NCI-H446 (cell line): ENCODE measurements at regions not wholly inside any gene's neighbourhood (a gene's known extent, or its start where the extent isn't known, plus 50 kb on each side); places are given as distances from the start of the nearest gene placed in this dataset.
"Not testable (repeated sequence)": the region's sequence is repeated elsewhere in the genome, so short reads cannot be mapped to it uniquely, and the experiment has no call there.

ENCODE experiments used
- DNase-seq, 2 experiments: peaks; one replicate each; lab custom pipeline; 2025; lab: John Stamatoyannopoulos, UW

GRCh38 chr2:82326180-82326767 lies 2021.7 kb upstream of the LRRTM1 start:
- DNase-seq = not testable (repeated sequence)

- DNase-seq = no peak
Measured at GRCh38 chr2:82320296-82320695, 2015.7 kb upstream of the LRRTM1 start.

- DNase-seq = no peak
Measured at GRCh38 chr2:82317012-82317411, 2012.5 kb upstream of the LRRTM1 start.

DNA sequence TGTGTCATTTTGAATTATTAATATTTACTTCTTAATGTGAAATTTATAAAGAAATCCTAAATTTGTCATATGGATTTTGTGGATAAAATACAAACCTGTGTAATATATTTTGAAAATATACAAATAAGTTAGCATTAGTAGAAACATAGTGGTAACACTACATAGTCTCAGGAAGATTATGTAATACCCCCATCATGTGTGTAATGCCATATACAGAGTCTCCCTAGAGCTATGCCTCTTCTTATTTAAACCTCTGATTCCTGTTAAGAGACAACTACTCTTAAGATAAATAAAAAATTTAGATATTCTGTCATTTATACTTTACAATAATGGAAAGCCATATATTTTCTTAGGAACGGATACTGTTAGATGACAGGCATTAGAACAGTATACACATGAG lies 2012.0 kb upstream of the LRRTM1 start:
- no peak for DNase-seq

GRCh38 chr2:82314836-82315472 lies 2010.4 kb upstream of the LRRTM1 start:
- DNase-seq = no peak

DNA sequence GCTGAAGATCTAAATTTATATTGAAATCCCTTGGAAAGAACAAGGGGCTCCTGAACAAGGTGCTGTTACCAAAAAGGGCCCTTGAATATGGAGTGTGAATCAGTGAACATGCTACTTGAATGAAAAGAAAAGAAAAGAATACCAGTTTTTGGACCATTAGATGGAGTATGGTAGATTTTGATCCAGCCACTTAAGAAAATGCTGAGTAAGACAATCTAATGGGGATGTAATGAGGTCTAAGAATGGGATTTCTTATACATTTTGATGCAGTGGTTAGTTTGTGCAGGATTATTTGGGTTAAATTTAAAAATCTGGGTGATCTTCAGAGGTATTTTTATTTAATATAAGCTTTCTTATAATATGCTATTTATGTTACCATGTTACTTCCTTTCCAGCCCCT lies 2003.0 kb upstream of the LRRTM1 start:
- no peak for DNase-seq

GRCh38 chr2:82301506-82301905 lies 1997.0 kb upstream of the LRRTM1 start:
- DNase-seq = no peak

GRCh38 chr2:82289446-82289845 lies 1984.9 kb upstream of the LRRTM1 start:
- no peak for DNase-seq

DNA sequence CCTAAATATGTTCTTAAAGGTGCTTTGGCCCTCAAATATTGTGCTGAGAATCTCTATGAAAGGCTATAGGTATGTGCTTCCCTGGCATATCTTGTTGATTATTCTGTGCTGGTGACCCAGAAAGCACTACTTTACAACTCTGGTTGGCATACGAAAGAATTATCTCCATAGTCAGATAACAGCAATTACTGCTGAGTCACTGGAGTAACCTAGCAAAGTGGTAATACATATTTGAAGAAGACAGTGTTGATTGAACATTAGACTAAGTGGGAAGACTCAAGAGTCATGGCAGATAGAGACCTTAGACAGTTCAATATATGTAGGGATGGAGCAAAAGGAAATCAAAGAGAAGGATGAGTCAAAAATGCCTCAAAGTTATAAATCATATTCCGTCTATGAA lies 1978.5 kb upstream of the LRRTM1 start:
- no peak for DNase-seq

DNA sequence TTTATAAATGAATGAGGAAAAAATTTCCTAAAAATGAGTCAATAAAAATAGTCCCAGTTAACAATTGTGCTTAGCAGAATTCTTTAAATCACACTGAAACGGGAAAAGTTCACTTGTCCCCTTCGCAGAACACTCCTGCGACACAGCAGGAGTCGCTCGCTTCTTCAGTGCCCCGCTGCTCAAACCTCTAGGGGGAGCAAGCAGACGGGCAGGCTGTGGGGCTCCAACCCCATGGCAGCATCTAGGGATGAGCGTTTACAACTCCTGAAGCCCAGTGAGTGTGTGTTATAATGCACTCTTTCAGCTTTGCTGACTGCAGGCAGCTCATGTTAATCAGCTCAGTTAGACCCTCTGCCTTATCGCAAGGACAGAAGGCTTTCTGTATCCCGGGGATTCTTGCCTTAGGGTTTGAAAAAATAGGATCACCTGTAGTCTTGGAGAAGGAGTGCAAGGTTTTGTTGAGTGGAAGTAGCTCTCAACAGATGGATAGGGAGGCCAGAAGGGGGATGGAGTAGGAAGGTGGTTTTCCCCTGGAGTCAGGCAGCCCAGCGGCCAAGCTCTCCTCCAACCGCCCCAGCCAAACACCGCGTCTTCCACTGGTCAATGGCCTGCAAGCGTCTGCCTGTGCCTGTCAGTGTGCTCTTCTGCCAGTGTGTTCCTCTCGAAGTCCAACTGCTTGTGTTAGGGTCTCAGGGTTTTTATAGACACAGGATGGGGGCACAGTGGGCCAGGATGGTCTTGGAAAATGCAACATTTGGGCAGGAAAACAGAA lies 1977.7 kb upstream of the LRRTM1 start:
- DNase-seq = no peak

GRCh38 chr2:82279367-82279766 lies 1974.8 kb upstream of the LRRTM1 start:
- no peak for DNase-seq

- no peak for DNase-seq
Measured at GRCh38 chr2:82278416-82278815, 1973.9 kb upstream of the LRRTM1 start.

GRCh38 chr2:82275599-82275998 lies 1971.0 kb upstream of the LRRTM1 start:
- no peak for DNase-seq

- no peak for DNase-seq
Measured at GRCh38 chr2:82268446-82268845, 1963.9 kb upstream of the LRRTM1 start.

- no peak for DNase-seq
Measured at GRCh38 chr2:82260521-82260920, 1956.0 kb upstream of the LRRTM1 start.

DNA sequence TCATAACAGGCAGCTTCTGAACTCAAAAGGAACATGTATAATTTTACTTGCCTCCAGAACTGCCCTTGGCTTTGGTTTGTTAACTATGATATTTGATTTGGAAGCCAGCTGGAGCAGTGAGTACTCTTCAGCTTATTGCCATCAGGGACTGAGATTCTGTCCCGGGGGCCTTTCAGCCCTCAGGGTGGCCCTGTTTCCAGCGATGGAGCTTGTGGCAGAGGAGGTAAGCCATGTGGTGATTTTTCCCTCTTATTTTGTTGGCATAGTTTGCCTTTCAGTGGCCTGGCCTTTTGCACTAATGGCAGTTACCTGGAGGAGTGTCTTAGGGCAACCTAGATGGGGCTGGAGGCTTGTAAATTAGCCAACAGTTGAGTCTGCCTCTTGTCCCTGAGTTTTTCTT lies 1955.0 kb upstream of the LRRTM1 start:
- no peak for DNase-seq

DNA sequence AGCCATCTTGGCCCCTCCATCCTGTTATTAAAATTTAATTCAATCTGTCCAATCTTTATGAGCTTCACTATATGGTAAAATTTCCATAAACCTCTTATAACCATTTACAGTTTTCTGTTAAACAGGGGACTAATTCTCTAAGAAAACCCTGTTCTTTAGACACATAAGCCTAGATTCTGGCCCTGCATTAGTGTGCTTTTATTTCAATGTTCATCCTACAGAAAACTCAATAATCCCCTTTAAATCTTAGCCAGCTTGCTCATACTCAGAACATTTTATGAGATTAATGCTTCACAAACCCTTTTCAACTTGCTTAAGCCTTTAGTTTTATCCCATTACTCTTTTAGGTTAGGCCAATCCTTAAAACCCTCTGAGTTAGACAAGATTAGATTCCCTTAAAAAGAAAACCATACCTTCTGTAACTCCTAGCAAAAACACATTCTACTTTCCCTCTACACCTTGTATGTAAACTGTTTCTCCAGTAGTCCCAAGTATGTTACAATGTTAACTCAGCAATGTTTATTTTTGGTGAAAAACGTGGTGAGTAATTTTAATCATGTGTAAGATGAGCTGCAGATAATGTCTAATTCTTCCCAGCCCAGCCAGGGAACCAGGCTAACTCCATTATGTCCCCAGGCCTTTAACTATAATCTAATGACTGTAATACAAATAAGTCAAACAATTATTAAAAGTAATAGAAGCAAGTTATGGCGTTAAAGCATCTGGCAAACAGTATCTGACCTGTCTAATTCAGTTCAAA lies 1953.4 kb upstream of the LRRTM1 start:
- DNase-seq = no peak

GRCh38 chr2:82256983-82257632 lies 1952.6 kb upstream of the LRRTM1 start:
- DNase-seq = no peak

GRCh38 chr2:82256288-82256687 lies 1951.7 kb upstream of the LRRTM1 start:
- DNase-seq = no peak

GRCh38 chr2:82254728-82255127 lies 1950.2 kb upstream of the LRRTM1 start:
- DNase-seq = no peak

- DNase-seq = no peak
Measured at GRCh38 chr2:82246220-82246775, 1941.7 kb upstream of the LRRTM1 start.

GRCh38 chr2:82239176-82239575 lies 1934.6 kb upstream of the LRRTM1 start:
- no peak for DNase-seq
